Thyroid gland (tissue), 4 donors: ENCODE measurements at regions not wholly inside any gene's neighbourhood (a gene's known extent, or its start where the extent isn't known, plus 50 kb on each side); places are given as distances from the start of the nearest gene placed in this dataset.

ENCODE experiments used
- DNase-seq, 2 donors: peaks; one replicate each; pipeline ENCODE4 v3.0.0-alpha.2; 2019
- H3K27ac ChIP-seq, 3 donors: fragments of 200-600 bp; sonication (generic); 1 replicate in 2 of 3; 2 replicates in 1 of 3; pipeline ENCODE4 v1.5.1; 2016 to 2019; ENCODE audit warnings: mild to moderate bottlenecking in 1 of 3, moderate library complexity in 1 of 3
- H3K27me3 ChIP-seq: fragments of 200-600 bp; sonication (generic); one replicate; pipeline ENCODE4 v1.5.1; 2019
- H3K36me3 ChIP-seq, 2 donors: fragments of 200-600 bp; sonication (generic); one replicate each; pipeline ENCODE4 v1.5.1; 2016 to 2019
- H3K4me1 ChIP-seq, 2 donors: fragments of 200-600 bp; sonication (generic); one replicate each; pipeline ENCODE4 v1.5.1; 2017 to 2019
- H3K4me3 ChIP-seq, 3 donors: fragments of 200-600 bp; sonication (generic); replicated peaks in 1 of 3; 1 replicate in 2 of 3; 2 replicates in 1 of 3; pipeline ENCODE4 v1.5.1; 2016; ENCODE audit warnings: mild to moderate bottlenecking in 1 of 3
- H3K9me3 ChIP-seq: fragments of 200-600 bp; sonication (generic); one replicate; pipeline ENCODE4 v1.5.1; 2017
- CTCF ChIP-seq, 6 experiments: fragments of 200-600 bp in 3 of 6; fragments of 450-650 bp in 3 of 6; sonication (generic) in 3 of 6; IDR thresholded peaks; one replicate each; pipeline ENCODE4 v1.5.1; 2016 to 2019; ENCODE audit warnings: antibody characterized with exemption in 6 of 6, mild to moderate bottlenecking in 2 of 6, inconsistent platforms in 1 of 6, moderate library complexity in 1 of 6
- POLR2A ChIP-seq, 2 donors: fragments of 450-650 bp; IDR thresholded peaks; one replicate each; pipeline ENCODE4 v1.6.1; 2017; ENCODE audit warnings: antibody characterized with exemption in 2 of 2, mild to moderate bottlenecking in 2 of 2, moderate library complexity in 1 of 2
- WGBS, 2 donors: methylation state at CpG; one replicate each; pipeline ENCODE4 v1.1.5; 2017; 5-methylcytosine and 5-hydroxymethylcytosine counted together
- intact Hi-C: fragments of 100-400 bp; cut with DNase I; formaldehyde crosslinking; loops from one replicate; pipeline ENCODE4 v1.15.1; 2023

GRCh38 chr6:85016726-85017125, 252.3 kb upstream of the TBX18 start:
- 81 to 85% methylated on average over 1 of the region's 1 CpG for WGBS, 2 donors
- intact Hi-C loops: no loop called here
- no peaks in the 10 kb centered on the region for H3K36me3 ChIP-seq
- no peak overlapping the region for H3K27ac ChIP-seq
- H3K4me3 ChIP-seq: no peak overlapping the region
- TF ChIP-seq CTCF (IDR thresholded peaks at IDR 0.05): no peak
- TF ChIP-seq POLR2A (IDR thresholded peaks at IDR 0.05): no peak
- H3K4me1 ChIP-seq: no peaks in the 10 kb centered on the region
- no peak for DNase-seq
- H3K27me3 ChIP-seq: no peaks in the 10 kb centered on the region
- no peaks in the 10 kb centered on the region for H3K9me3 ChIP-seq

- no peaks in the 10 kb centered on the region for H3K9me3 ChIP-seq
- 9 to 13% methylated on average over 12 of the region's 12 CpGs for WGBS, 2 donors
- H3K4me3 ChIP-seq: no peak overlapping the region
- H3K36me3 ChIP-seq: no peaks in the 10 kb centered on the region
- peak; percentile 16 to 18 for DNase-seq
- H3K27ac ChIP-seq: no peak overlapping the region
- no peaks in the 10 kb centered on the region for H3K27me3 ChIP-seq
- intact Hi-C loops: no loop called here
- H3K4me1 ChIP-seq: no peaks in the 10 kb centered on the region
- no peak for TF ChIP-seq POLR2A (IDR thresholded peaks at IDR 0.05)
- TF ChIP-seq CTCF (IDR thresholded peaks at IDR 0.05): peak in 4 of 6 experiments; percentile 24 to 58 (median 37)
Observed at GRCh38 chr6:85015396-85015990, 251.1 kb upstream of the TBX18 start.

GRCh38 chr6:85010865-85011264, 246.5 kb upstream of the TBX18 start:
- intact Hi-C loops: no loop called here
- WGBS, 2 donors: 56 to 61% methylated on average over 1 of the region's 1 CpG
- H3K27ac ChIP-seq: no peak overlapping the region
- no peak overlapping the region for H3K4me3 ChIP-seq
- no peaks in the 10 kb centered on the region for H3K9me3 ChIP-seq
- no peaks in the 10 kb centered on the region for H3K4me1 ChIP-seq
- no peak for TF ChIP-seq CTCF (IDR thresholded peaks at IDR 0.05)
- no peak for TF ChIP-seq POLR2A (IDR thresholded peaks at IDR 0.05)
- H3K27me3 ChIP-seq: no peaks in the 10 kb centered on the region
- H3K36me3 ChIP-seq: no peaks in the 10 kb centered on the region
- no peak for DNase-seq

- intact Hi-C loops: no loop called here
- no peaks in the 10 kb centered on the region for H3K4me1 ChIP-seq
- TF ChIP-seq CTCF (IDR thresholded peaks at IDR 0.05): no peak
- no peak for TF ChIP-seq POLR2A (IDR thresholded peaks at IDR 0.05)
- 81 to 82% methylated on average over 6 of the region's 6 CpGs for WGBS, 2 donors
- no peak overlapping the region for H3K4me3 ChIP-seq
- no peaks in the 10 kb centered on the region for H3K27me3 ChIP-seq
- no peak overlapping the region for H3K27ac ChIP-seq
- no peaks in the 10 kb centered on the region for H3K36me3 ChIP-seq
- H3K9me3 ChIP-seq: no peaks in the 10 kb centered on the region
- no peak for DNase-seq
Observed at GRCh38 chr6:85008296-85009009, 244.1 kb upstream of the TBX18 start.

- no peak for TF ChIP-seq POLR2A (IDR thresholded peaks at IDR 0.05)
- TF ChIP-seq CTCF (IDR thresholded peaks at IDR 0.05): no peak
- DNase-seq: no peak
- Histone ChIP-seq H3K9me3 (no peaks in the 10 kb centered on the region), H3K36me3 (no peaks in the 10 kb centered on the region), H3K4me1 (no peaks in the 10 kb centered on the region), H3K27me3 (no peaks in the 10 kb centered on the region), H3K4me3 (no peak overlapping the region), H3K27ac (no peak overlapping the region)
- intact Hi-C loops: no loop called here
Observed at GRCh38 chr6:85006362-85006761, 242.0 kb upstream of the TBX18 start.
